ENCODE measurements at regions not wholly inside any gene's neighbourhood (a gene's known extent, or its start where the extent isn't known, plus 50 kb on each side); places are given as distances from the start of the nearest gene placed in this dataset.
"Not testable (repeated sequence)": the region's sequence is repeated elsewhere in the genome, so short reads cannot be mapped to it uniquely, and the experiment has no call there.

DNA sequence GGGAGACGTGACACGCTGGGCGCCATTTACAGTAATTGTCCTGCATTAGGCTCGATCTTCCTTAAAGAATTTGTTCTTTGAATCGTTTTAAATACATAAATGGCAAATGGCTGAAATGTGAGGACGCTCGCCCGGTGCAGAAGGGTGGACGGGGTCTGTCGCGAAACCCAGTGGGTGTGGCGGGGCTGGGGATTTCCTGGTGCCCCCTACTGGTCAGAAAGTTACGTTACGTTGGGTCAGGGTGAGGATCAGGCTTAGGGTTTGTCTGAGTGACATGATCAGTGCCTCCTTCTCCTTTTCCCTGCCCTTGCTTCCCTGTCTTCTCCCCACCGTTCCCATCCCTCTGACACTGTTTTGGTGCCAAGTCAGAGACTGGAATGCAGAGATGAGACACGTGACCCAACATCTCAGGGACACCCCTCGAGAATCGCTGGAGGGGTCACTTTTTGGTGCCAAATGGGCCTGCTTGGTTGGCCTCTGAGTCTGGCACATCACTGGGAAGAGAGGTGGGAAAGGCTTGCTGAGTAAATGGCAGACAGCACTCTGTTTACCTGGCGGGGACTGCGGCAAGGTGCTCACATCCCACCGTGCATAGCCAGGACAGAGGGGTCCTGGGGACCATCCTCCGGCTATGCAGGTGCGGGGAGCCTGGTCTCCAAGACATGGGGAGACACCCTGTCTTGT, 1107.6 kb downstream of the BRD1 start:
- ATAC-seq (no peak), DNase-seq (no peak)
- H3K4me1 Mint-ChIP-seq (ENCODE audit: low read depth): no peaks in the 10 kb centered on the region
- H3K36me3 Mint-ChIP-seq (ENCODE audit: insufficient read depth): no peaks in the 10 kb centered on the region
- peaks cover 10% of the 10 kb centered on the region for H3K27me3 Mint-ChIP-seq (ENCODE audit: low read depth)
- H3K9me3 Mint-ChIP-seq: peaks cover 7% of the 10 kb centered on the region
- no peak overlapping the region for H3K4me3 Mint-ChIP-seq

- Mint-ChIP-seq H3K4me1 (ENCODE audit: low read depth) (no peaks in the 10 kb centered on the region), H3K36me3 (ENCODE audit: insufficient read depth) (no peaks in the 10 kb centered on the region), H3K4me3 (no peak overlapping the region), H3K9me3 (peaks cover 7% of the 10 kb centered on the region), H3K27me3 (ENCODE audit: low read depth) (peaks cover 10% of the 10 kb centered on the region)
- DNase-seq (no peak), ATAC-seq (no peak)
Observed at GRCh38 chr22:48718818-48719500, 1108.7 kb downstream of the BRD1 start.

DNA sequence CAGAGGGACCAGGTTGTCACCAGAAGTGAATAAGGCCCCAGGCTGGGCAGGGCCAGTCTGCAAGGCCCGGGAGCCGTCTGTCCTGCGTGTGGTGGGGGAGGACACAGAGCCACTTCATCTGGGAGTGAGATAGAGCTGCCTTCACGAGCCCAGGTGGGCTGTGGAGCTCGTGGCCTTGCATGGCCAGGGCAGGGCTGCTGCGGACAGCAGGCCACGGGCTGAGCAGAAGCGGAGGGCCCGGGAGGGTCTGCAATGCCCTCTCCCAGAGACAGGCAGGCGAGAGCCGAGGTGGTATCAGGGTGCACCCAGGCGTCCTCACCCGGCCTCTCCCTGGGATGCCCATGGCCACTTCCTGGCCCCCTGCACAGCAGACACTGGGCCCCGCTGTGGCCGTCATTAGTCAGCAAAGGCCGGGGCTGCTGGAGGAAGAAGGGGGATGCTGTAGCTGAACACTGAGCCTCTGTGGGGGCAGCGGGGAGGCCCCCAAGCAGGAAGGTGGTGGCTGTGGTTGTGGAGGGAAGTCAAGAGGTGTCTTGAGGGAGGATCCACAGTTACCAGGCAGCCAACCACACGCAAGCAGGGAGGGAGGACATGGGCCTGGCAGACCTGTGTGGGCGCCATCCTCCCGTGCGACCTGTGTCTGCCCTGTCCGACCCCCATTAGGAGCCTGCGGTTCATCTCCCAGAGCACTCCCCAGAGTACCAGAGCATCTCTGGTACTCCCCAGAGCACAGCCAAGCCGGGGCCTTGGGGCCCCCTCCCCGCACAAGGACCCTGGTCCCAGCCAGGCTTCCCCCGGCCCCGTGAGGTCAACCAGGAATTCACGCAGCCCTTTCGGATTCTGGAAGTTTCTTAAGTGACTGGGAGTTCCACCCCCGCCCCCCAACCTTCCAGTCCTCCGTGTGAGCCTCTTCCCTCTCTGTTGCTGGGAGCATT, 1109.5 kb downstream of the BRD1 start:
- H3K4me3 Mint-ChIP-seq: no peak overlapping the region
- no peaks in the 10 kb centered on the region for H3K4me1 Mint-ChIP-seq (ENCODE audit: low read depth)
- DNase-seq: no peak
- H3K36me3 Mint-ChIP-seq (ENCODE audit: insufficient read depth): no peaks in the 10 kb centered on the region
- H3K27me3 Mint-ChIP-seq (ENCODE audit: low read depth): peaks cover 10% of the 10 kb centered on the region
- peaks cover 7% of the 10 kb centered on the region for H3K9me3 Mint-ChIP-seq
- no peak for ATAC-seq

- Mint-ChIP-seq H3K36me3 (ENCODE audit: insufficient read depth) (no peaks in the 10 kb centered on the region), H3K4me3 (no peak overlapping the region), H3K9me3 (peaks cover 7% of the 10 kb centered on the region), H3K4me1 (ENCODE audit: low read depth) (no peaks in the 10 kb centered on the region), H3K27me3 (ENCODE audit: low read depth) (peaks cover 10% of the 10 kb centered on the region)
- DNase-seq (no peak), ATAC-seq (no peak)
Observed at GRCh38 chr22:48717076-48717810, 1110.4 kb downstream of the BRD1 start.

DNA sequence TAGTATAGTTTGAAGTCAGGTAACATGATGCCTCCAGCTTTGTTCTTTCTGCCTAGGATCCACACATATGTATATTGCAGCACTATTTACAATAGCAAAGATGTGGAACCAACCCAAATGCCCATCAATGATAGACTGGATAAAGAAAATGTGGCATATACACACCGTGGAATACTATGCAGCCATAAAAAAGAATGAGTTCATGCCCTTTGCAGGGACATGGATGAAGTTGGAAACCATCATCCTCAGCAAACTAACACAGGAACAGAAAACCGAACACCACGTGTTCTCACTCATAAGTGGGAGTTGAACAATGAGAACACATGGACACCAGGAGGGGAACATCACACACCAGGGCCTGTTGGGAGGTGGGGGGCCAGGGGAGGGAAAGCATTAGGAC, 1111.5 kb downstream of the BRD1 start:
- H3K36me3 Mint-ChIP-seq (ENCODE audit: insufficient read depth); ATAC-seq; H3K4me1 Mint-ChIP-seq (ENCODE audit: low read depth); H3K9me3 Mint-ChIP-seq; H3K27me3 Mint-ChIP-seq (ENCODE audit: low read depth); H3K4me3 Mint-ChIP-seq; DNase-seq: not testable (repeated sequence)

DNA sequence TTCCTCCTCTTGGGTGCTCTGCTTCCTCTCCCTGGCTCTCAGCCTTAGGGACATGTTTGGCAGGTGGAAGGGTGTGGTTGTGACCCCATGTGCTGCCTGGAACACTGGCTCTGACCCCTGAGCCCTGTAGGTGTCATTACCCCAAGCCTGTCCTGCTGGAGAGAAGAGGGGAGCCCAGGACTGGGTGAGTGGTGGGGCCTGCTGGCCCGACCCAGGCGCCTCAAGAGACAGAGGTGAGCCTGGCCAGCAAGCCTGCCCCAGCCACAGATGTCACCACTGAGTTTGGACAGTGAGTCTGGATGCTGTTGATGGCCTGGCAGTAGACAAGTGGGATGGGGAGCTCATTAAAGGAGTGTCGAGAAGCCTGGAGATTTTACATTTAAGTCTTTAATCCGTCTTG, 1112.2 kb downstream of the BRD1 start:
- H3K4me1 Mint-ChIP-seq (ENCODE audit: low read depth): no peaks in the 10 kb centered on the region
- DNase-seq (no peak), ATAC-seq (no peak)
- H3K36me3 Mint-ChIP-seq (ENCODE audit: insufficient read depth): no peaks in the 10 kb centered on the region
- peaks cover 7% of the 10 kb centered on the region for H3K9me3 Mint-ChIP-seq
- peaks cover 8% of the 10 kb centered on the region for H3K27me3 Mint-ChIP-seq (ENCODE audit: low read depth)
- no peak overlapping the region for H3K4me3 Mint-ChIP-seq

- no peak overlapping the region for H3K4me3 Mint-ChIP-seq
- no peak for ATAC-seq
Observed at GRCh38 chr22:48714231-48714630, 1113.4 kb downstream of the BRD1 start.

DNA sequence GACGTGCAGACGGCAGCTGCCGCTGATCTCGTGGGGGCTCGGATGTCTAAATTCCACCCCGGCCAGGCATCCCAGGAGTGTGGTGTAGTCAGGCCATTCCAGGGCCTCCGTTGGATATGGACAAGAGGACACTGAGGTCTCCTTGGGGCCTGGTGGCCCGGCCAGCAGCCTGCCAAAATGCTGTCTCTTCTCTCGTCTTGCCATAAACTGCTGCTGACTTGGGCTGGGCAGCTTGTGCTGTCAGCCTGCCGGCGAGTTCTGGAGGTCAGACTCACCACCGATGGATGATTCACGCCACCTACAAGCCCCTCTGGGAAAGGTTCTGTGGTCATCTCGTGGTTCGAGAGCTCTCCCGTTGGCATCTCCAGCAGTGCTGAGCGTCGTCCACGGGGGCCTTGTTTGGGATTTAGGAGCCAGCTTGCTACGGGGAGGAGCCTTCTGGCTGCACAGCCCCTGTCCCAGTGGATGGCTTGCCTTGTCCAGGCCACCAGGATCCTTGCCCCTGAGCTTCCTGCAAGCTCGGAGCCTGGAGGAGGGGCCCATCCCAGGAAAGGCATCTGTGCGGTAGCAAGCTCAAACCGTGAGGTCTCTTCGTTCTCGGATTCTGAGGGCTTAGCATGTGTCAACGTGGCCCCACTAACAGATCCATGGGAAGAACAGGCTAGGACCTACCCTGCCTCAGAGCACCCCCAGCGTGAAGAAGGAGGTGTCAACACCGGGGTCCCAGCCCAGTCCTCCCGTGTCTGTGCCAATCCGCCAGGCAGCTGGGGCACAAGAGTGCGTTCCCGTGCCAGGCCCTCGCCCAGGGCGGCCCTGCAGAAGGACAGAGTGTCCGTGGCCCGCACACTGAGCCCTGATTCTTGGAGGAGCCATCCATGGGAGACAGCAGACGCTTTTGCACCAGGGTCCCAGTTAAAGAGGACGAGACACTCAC, 1114.1 kb downstream of the BRD1 start:
- H3K27me3 Mint-ChIP-seq (ENCODE audit: low read depth): peaks cover 3% of the 10 kb centered on the region
- no peak for ATAC-seq
- no peak overlapping the region for H3K4me3 Mint-ChIP-seq
- no peak for DNase-seq
- no peaks in the 10 kb centered on the region for H3K4me1 Mint-ChIP-seq (ENCODE audit: low read depth)
- H3K9me3 Mint-ChIP-seq: peaks cover 7% of the 10 kb centered on the region
- H3K36me3 Mint-ChIP-seq (ENCODE audit: insufficient read depth): no peaks in the 10 kb centered on the region

More at GRCh38 chr22:48714231-48714630, 1113.4 kb downstream of the BRD1 start:
- H3K36me3 Mint-ChIP-seq (ENCODE audit: insufficient read depth): no peaks in the 10 kb centered on the region
- H3K4me1 Mint-ChIP-seq (ENCODE audit: low read depth): no peaks in the 10 kb centered on the region
- no peak for DNase-seq
- peaks cover 8% of the 10 kb centered on the region for H3K27me3 Mint-ChIP-seq (ENCODE audit: low read depth)
- peaks cover 7% of the 10 kb centered on the region for H3K9me3 Mint-ChIP-seq

GRCh38 chr22:48712558-48713271, 1115.0 kb downstream of the BRD1 start:
- H3K4me3 Mint-ChIP-seq: no peak overlapping the region
- peaks cover 7% of the 10 kb centered on the region for H3K9me3 Mint-ChIP-seq
- no peaks in the 10 kb centered on the region for H3K36me3 Mint-ChIP-seq (ENCODE audit: insufficient read depth)
- H3K4me1 Mint-ChIP-seq (ENCODE audit: low read depth): no peaks in the 10 kb centered on the region
- H3K27me3 Mint-ChIP-seq (ENCODE audit: low read depth): peaks cover 3% of the 10 kb centered on the region
- DNase-seq (no peak), ATAC-seq (no peak)

- no peak overlapping the region for H3K4me3 Mint-ChIP-seq
- H3K27me3 Mint-ChIP-seq (ENCODE audit: low read depth): no peaks in the 10 kb centered on the region
- H3K36me3 Mint-ChIP-seq (ENCODE audit: insufficient read depth): no peaks in the 10 kb centered on the region
- ATAC-seq: no peak
- no peaks in the 10 kb centered on the region for H3K4me1 Mint-ChIP-seq (ENCODE audit: low read depth)
- no peak for DNase-seq
- H3K9me3 Mint-ChIP-seq: peaks cover 7% of the 10 kb centered on the region
Observed at GRCh38 chr22:48711669-48712068, 1116.0 kb downstream of the BRD1 start.

- H3K9me3 Mint-ChIP-seq: peaks cover 6% of the 10 kb centered on the region
- H3K4me1 Mint-ChIP-seq (ENCODE audit: low read depth): no peaks in the 10 kb centered on the region
- DNase-seq: no peak
- H3K27me3 Mint-ChIP-seq (ENCODE audit: low read depth): no peaks in the 10 kb centered on the region
- no peak overlapping the region for H3K4me3 Mint-ChIP-seq
- no peaks in the 10 kb centered on the region for H3K36me3 Mint-ChIP-seq (ENCODE audit: insufficient read depth)
- ATAC-seq: no peak
Observed at GRCh38 chr22:48711031-48711431, 1116.6 kb downstream of the BRD1 start.

- H3K4me1 Mint-ChIP-seq (ENCODE audit: low read depth): no peaks in the 10 kb centered on the region
- H3K9me3 Mint-ChIP-seq: no peaks in the 10 kb centered on the region
- DNase-seq (no peak), ATAC-seq (no peak)
- no peaks in the 10 kb centered on the region for H3K27me3 Mint-ChIP-seq (ENCODE audit: low read depth)
- no peak overlapping the region for H3K4me3 Mint-ChIP-seq
- no peaks in the 10 kb centered on the region for H3K36me3 Mint-ChIP-seq (ENCODE audit: insufficient read depth)
Observed at GRCh38 chr22:48710410-48710809, 1117.3 kb downstream of the BRD1 start.

DNA sequence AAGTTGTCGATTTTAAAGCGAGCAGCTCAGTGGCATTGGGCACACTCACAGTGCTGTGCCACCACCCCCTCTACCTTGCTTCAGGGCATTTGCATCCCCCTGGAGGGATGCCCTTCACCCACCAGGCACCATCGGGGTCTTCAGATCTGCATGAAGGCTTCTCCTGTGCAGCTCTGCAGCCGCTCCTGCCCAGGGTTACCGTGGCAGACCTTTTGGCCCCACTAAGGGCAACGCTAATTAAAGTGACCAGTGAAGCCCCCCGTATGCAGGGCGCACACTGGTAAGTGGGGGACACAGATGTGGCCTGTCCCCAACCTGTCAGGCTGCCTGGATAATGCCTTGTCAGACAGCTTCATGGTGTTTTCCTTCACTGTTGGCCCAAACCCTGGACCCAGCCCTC, 1117.7 kb downstream of the BRD1 start:
- no peaks in the 10 kb centered on the region for H3K27me3 Mint-ChIP-seq (ENCODE audit: low read depth)
- ATAC-seq (no peak), DNase-seq (no peak)
- no peaks in the 10 kb centered on the region for H3K36me3 Mint-ChIP-seq (ENCODE audit: insufficient read depth)
- no peak overlapping the region for H3K4me3 Mint-ChIP-seq
- H3K9me3 Mint-ChIP-seq: no peaks in the 10 kb centered on the region
- no peaks in the 10 kb centered on the region for H3K4me1 Mint-ChIP-seq (ENCODE audit: low read depth)
